ENCODE measurements at regions not wholly inside any gene's neighbourhood (a gene's known extent, or its start where the extent isn't known, plus 50 kb on each side); places are given as distances from the start of the nearest gene placed in this dataset.

DNA sequence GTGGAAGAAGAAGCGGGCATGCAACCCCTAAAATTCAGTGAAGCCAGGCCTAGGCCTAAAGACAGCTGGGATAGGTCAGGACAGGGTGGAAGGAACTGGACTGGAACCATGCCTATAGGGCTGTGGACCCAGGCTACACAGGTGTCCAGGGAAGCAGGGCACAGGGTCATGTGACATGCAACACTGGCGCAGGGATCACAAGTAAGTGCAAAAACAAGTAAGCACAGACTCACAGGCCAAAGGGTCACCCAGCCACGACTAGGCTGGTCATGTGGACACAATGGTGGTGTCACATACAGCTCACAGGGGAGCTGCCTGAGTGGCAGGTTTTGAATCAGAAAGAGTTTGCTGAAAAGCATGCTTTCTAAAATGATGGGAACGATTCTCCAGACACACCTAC lies 195.7 kb downstream of the SPTSSA start:
- TF ChIP-seq, protein P1, sequence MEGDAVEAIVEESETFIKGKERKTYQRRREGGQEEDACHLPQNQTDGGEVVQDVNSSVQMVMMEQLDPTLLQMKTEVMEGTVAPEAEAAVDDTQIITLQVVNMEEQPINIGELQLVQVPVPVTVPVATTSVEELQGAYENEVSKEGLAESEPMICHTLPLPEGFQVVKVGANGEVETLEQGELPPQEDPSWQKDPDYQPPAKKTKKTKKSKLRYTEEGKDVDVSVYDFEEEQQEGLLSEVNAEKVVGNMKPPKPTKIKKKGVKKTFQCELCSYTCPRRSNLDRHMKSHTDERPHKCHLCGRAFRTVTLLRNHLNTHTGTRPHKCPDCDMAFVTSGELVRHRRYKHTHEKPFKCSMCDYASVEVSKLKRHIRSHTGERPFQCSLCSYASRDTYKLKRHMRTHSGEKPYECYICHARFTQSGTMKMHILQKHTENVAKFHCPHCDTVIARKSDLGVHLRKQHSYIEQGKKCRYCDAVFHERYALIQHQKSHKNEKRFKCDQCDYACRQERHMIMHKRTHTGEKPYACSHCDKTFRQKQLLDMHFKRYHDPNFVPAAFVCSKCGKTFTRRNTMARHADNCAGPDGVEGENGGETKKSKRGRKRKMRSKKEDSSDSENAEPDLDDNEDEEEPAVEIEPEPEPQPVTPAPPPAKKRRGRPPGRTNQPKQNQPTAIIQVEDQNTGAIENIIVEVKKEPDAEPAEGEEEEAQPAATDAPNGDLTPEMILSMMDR (IDR thresholded peaks at IDR 0.05; ENCODE audit: poor library complexity, severe bottlenecking): no peak
- TF ChIP-seq POLR2AphosphoS5 (IDR thresholded peaks at IDR 0.05) (no peak), RAD21 (conservative IDR thresholded peaks at IDR 0.05) (no peak), SMC3 (conservative IDR thresholded peaks at IDR 0.05; ENCODE audit: poor library complexity) (no peak)
- TF ChIP-seq, protein P2, sequence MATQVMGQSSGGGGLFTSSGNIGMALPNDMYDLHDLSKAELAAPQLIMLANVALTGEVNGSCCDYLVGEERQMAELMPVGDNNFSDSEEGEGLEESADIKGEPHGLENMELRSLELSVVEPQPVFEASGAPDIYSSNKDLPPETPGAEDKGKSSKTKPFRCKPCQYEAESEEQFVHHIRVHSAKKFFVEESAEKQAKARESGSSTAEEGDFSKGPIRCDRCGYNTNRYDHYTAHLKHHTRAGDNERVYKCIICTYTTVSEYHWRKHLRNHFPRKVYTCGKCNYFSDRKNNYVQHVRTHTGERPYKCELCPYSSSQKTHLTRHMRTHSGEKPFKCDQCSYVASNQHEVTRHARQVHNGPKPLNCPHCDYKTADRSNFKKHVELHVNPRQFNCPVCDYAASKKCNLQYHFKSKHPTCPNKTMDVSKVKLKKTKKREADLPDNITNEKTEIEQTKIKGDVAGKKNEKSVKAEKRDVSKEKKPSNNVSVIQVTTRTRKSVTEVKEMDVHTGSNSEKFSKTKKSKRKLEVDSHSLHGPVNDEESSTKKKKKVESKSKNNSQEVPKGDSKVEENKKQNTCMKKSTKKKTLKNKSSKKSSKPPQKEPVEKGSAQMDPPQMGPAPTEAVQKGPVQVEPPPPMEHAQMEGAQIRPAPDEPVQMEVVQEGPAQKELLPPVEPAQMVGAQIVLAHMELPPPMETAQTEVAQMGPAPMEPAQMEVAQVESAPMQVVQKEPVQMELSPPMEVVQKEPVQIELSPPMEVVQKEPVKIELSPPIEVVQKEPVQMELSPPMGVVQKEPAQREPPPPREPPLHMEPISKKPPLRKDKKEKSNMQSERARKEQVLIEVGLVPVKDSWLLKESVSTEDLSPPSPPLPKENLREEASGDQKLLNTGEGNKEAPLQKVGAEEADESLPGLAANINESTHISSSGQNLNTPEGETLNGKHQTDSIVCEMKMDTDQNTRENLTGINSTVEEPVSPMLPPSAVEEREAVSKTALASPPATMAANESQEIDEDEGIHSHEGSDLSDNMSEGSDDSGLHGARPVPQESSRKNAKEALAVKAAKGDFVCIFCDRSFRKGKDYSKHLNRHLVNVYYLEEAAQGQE (IDR thresholded peaks at IDR 0.05; ENCODE audit: borderline replicate concordance): no peak
